ENCODE measurements at regions not wholly inside any gene's neighbourhood (a gene's known extent, or its start where the extent isn't known, plus 50 kb on each side); places are given as distances from the start of the nearest gene placed in this dataset.
"Not testable (repeated sequence)": the region's sequence is repeated elsewhere in the genome, so short reads cannot be mapped to it uniquely, and the experiment has no call there.

DNA sequence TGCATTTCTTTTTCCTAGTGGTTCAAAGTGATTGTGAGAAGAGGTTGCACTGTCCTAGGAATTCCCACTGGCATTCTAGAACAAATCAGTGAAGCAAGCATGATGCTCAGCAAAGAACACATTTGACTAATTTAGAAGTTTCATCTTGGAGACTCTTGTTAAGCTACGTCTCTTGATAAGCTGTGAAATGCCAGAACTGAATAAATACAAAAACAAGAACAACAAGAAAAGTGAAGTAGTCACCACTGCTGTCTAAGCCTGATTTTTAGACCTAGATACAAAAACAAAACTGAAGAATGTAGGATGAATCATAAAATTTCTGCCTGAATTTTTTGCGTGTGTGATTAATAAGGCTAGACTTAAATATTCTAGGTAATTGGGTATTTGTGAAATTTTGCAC lies 1162.4 kb downstream of the TUSC7 start:
- Histone ChIP-seq H3K4me2 (ENCODE audit: low read length, poor library complexity, severe bottlenecking) (no peak overlapping the region), H2AK5ac (ENCODE audit: low read length, severe bottlenecking) (no peak overlapping the region), H3K27me3 (ENCODE audit: control insufficient read depth in 1 of 2, insufficient read depth in 1 of 2, low read length in 2 of 2) (no peaks in the 10 kb centered on the region), H3K9ac (ENCODE audit: low read length) (no peak overlapping the region), H4K8ac (ENCODE audit: low read length) (no peak overlapping the region), H3K4me3 (ENCODE audit: insufficient read depth in 1 of 2, low read depth in 1 of 2, low read length in 2 of 2) (no peak overlapping the region), H3K14ac (ENCODE audit: low read length in 2 of 2) (no peak overlapping the region), H2BK120ac (ENCODE audit: low read depth, low read length) (no peak overlapping the region), H3K4me1 (ENCODE audit: control insufficient read depth, insufficient read depth, low read depth, low read length) (peaks cover 2% of the 10 kb centered on the region), H3K18ac (ENCODE audit: low read depth in 1 of 2, low read length in 2 of 2) (no peak overlapping the region), H2BK12ac (ENCODE audit: low read length in 2 of 2) (no peak overlapping the region), H3K9me3 (ENCODE audit: control insufficient read depth, low read length) (no peaks in the 10 kb centered on the region), H3K36me3 (ENCODE audit: control insufficient read depth in 1 of 2, insufficient read depth in 2 of 2, low read depth in 1 of 2, low read length in 2 of 2) (no peaks in the 10 kb centered on the region), H3K27ac (ENCODE audit: low read length, poor library complexity, severe bottlenecking) (peak overlapping the region; percentile 29), H2BK5ac (ENCODE audit: low read depth, low read length, poor library complexity, severe bottlenecking) (no peak overlapping the region), H3K23ac (ENCODE audit: low read length in 2 of 2) (no peak overlapping the region), H3K79me1 (replicated peaks; ENCODE audit: low read length, poor library complexity, severe bottlenecking) (no peaks in the 10 kb centered on the region), H3K4ac (ENCODE audit: low read depth in 1 of 2, low read length in 2 of 2) (no peak overlapping the region), H4K91ac (ENCODE audit: low read length) (no peak overlapping the region), H2BK15ac (ENCODE audit: low read depth, poor library complexity, severe bottlenecking) (no peak overlapping the region), H2AFZ (ENCODE audit: low read depth, low read length) (no peak overlapping the region)
- WGBS, result 96% methylated on average over 2 of the region's 2 CpGs
- no peak for DNase-seq

DNA sequence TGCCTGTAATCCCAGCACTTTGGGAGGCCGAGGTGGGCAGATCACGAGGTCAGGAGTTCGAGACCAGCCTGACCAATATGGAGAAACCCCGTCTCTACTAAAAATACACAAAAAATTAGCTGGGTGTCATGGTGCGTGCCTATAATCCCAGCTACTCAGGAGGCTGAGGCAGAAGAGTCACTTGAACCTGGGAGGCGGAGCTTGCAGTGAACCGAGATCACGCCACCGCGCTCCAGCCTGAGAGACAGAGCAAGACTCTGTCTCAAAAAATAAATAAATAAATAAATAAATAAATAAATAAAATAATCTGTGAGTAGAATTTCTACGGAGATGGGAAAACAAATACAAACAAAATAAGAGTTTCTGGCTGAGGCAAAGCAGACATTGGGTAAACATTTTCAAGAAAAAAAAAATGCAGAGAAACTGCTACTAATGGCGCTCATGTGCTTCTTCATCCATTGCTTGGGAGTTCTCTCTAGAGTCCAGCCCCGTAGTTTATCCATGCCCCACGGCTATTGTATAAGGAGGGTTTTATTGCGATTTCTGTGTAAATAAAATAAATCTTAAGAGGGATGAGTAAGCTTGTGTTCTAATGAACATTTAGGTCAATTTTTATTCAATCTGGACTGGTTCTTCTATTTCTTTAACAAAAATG lies 1161.9 kb downstream of the IGSF11 start:
- DNase-seq; H2AK5ac ChIP-seq (ENCODE audit: low read length, severe bottlenecking); H3K23ac ChIP-seq (ENCODE audit: low read length in 2 of 2); H2BK12ac ChIP-seq (ENCODE audit: low read length in 2 of 2); H3K9me3 ChIP-seq (ENCODE audit: control insufficient read depth, low read length); H3K4me2 ChIP-seq (ENCODE audit: low read length, poor library complexity, severe bottlenecking); H4K91ac ChIP-seq (ENCODE audit: low read length); H3K14ac ChIP-seq (ENCODE audit: low read length in 2 of 2); H3K9ac ChIP-seq (ENCODE audit: low read length); H3K4ac ChIP-seq (ENCODE audit: low read depth in 1 of 2, low read length in 2 of 2); H3K4me3 ChIP-seq (ENCODE audit: insufficient read depth in 1 of 2, low read depth in 1 of 2, low read length in 2 of 2); H3K27me3 ChIP-seq (ENCODE audit: control insufficient read depth in 1 of 2, insufficient read depth in 1 of 2, low read length in 2 of 2); H3K18ac ChIP-seq (ENCODE audit: low read depth in 1 of 2, low read length in 2 of 2); H2BK15ac ChIP-seq (ENCODE audit: low read depth, poor library complexity, severe bottlenecking); H3K36me3 ChIP-seq (ENCODE audit: control insufficient read depth in 1 of 2, insufficient read depth in 2 of 2, low read depth in 1 of 2, low read length in 2 of 2); H2BK120ac ChIP-seq (ENCODE audit: low read depth, low read length); H2AFZ ChIP-seq (ENCODE audit: low read depth, low read length); H3K4me1 ChIP-seq (ENCODE audit: control insufficient read depth, insufficient read depth, low read depth, low read length); H3K79me1 ChIP-seq (replicated peaks; ENCODE audit: low read length, poor library complexity, severe bottlenecking); H4K8ac ChIP-seq (ENCODE audit: low read length): not testable (repeated sequence)
- H3K27ac ChIP-seq (ENCODE audit: low read length, poor library complexity, severe bottlenecking), result peak overlapping the region; percentile 49
- WGBS, result 92% methylated on average over 7 of the region's 15 CpGs
- H2BK5ac ChIP-seq (ENCODE audit: low read depth, low read length, poor library complexity, severe bottlenecking), result peak overlapping the region; percentile 31

DNA sequence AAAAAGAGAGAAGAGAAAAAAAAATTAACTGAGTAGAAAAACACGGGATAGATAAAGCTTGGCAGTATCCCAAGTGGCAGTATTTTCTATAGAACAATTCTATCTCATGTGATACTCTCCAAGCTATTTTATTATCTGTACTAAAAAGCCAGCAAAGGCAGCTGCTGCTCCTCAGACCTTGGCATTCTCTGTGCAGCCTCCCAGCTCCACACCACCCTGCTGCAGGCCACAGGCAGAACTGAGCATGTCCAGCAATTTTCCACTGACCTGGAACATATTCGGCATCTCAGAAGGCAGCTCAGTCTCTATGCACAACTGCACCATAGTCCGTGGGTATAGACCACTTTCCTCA lies 1161.4 kb downstream of the IGSF11 start:
- DNase-seq, result no peak
- H3K4me3 ChIP-seq (ENCODE audit: insufficient read depth in 1 of 2, low read depth in 1 of 2, low read length in 2 of 2), result no peak overlapping the region
- H3K27ac ChIP-seq (ENCODE audit: low read length, poor library complexity, severe bottlenecking), result peak overlapping the region; percentile 45
- H2BK120ac ChIP-seq (ENCODE audit: low read depth, low read length), result no peak overlapping the region
- no peak overlapping the region for H2AK5ac ChIP-seq (ENCODE audit: low read length, severe bottlenecking)
- no peak overlapping the region for H2BK12ac ChIP-seq (ENCODE audit: low read length in 2 of 2)
- no peak overlapping the region for H3K23ac ChIP-seq (ENCODE audit: low read length in 2 of 2)
- 81% methylated on average over 3 of the region's 3 CpGs for WGBS
- H3K9me3 ChIP-seq (ENCODE audit: control insufficient read depth, low read length), result no peaks in the 10 kb centered on the region
- H3K4ac ChIP-seq (ENCODE audit: low read depth in 1 of 2, low read length in 2 of 2), result no peak overlapping the region
- no peaks in the 10 kb centered on the region for H3K79me1 ChIP-seq (replicated peaks; ENCODE audit: low read length, poor library complexity, severe bottlenecking)
- H3K4me1 ChIP-seq (ENCODE audit: control insufficient read depth, insufficient read depth, low read depth, low read length), result peaks cover 2% of the 10 kb centered on the region
- no peak overlapping the region for H4K91ac ChIP-seq (ENCODE audit: low read length)
- no peak overlapping the region for H3K14ac ChIP-seq (ENCODE audit: low read length in 2 of 2)
- H3K18ac ChIP-seq (ENCODE audit: low read depth in 1 of 2, low read length in 2 of 2), result no peak overlapping the region
- no peaks in the 10 kb centered on the region for H3K36me3 ChIP-seq (ENCODE audit: control insufficient read depth in 1 of 2, insufficient read depth in 2 of 2, low read depth in 1 of 2, low read length in 2 of 2)
- no peak overlapping the region for H2BK15ac ChIP-seq (ENCODE audit: low read depth, poor library complexity, severe bottlenecking)
- no peak overlapping the region for H3K9ac ChIP-seq (ENCODE audit: low read length)
- peaks cover 0 to 3% of the 10 kb centered on the region in 2 experiments for H3K27me3 ChIP-seq (ENCODE audit: control insufficient read depth in 1 of 2, insufficient read depth in 1 of 2, low read length in 2 of 2)
- H3K4me2 ChIP-seq (ENCODE audit: low read length, poor library complexity, severe bottlenecking), result no peak overlapping the region
- no peak overlapping the region for H2BK5ac ChIP-seq (ENCODE audit: low read depth, low read length, poor library complexity, severe bottlenecking)
- no peak overlapping the region for H2AFZ ChIP-seq (ENCODE audit: low read depth, low read length)
- no peak overlapping the region for H4K8ac ChIP-seq (ENCODE audit: low read length)

DNA sequence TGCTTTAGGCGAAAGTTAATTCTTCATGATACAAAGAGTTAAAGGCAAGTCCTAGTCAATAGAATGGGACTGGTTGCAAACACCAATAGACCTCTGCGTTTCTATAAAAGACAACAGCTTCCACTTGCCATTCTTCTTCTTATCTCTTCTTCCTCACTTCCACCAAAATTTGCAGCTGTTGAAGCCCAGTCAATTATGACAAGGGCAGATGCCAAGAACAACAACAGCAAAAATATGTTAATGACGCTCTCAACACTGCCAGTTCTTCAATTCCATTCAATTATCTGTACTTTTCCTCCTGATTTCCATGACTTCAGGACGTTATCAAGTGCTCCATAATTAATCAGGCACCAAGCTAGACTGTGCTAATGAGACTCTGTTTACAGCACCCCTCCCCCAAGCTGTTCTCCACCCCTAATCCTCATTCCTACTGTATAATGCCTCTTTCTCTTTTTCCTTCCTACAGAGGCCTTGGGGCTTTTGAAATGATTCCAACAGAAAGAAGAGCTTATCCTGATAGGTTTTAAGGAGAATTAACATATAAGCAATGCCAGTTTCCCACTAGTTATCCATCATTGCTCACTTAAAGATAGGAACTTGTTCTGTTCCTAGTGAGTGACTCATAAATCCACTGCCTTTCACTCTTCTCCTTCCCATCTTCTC lies 1160.5 kb downstream of the IGSF11 start:
- H3K4me1 ChIP-seq (ENCODE audit: control insufficient read depth, insufficient read depth, low read depth, low read length), result peaks cover 2% of the 10 kb centered on the region
- no peak overlapping the region for H3K23ac ChIP-seq (ENCODE audit: low read length in 2 of 2)
- H3K27me3 ChIP-seq (ENCODE audit: control insufficient read depth in 1 of 2, insufficient read depth in 1 of 2, low read length in 2 of 2), result peaks cover 0 to 3% of the 10 kb centered on the region in 2 experiments
- H3K4ac ChIP-seq (ENCODE audit: low read depth in 1 of 2, low read length in 2 of 2), result no peak overlapping the region
- no peak overlapping the region for H2BK12ac ChIP-seq (ENCODE audit: low read length in 2 of 2)
- no peak overlapping the region for H4K8ac ChIP-seq (ENCODE audit: low read length)
- H2AK5ac ChIP-seq (ENCODE audit: low read length, severe bottlenecking), result no peak overlapping the region
- peak overlapping the region; percentile 14 for H2BK5ac ChIP-seq (ENCODE audit: low read depth, low read length, poor library complexity, severe bottlenecking)
- no peak overlapping the region for H3K18ac ChIP-seq (ENCODE audit: low read depth in 1 of 2, low read length in 2 of 2)
- no peak overlapping the region for H3K4me3 ChIP-seq (ENCODE audit: insufficient read depth in 1 of 2, low read depth in 1 of 2, low read length in 2 of 2)
- H2BK15ac ChIP-seq (ENCODE audit: low read depth, poor library complexity, severe bottlenecking), result no peak overlapping the region
- no peaks in the 10 kb centered on the region for H3K9me3 ChIP-seq (ENCODE audit: control insufficient read depth, low read length)
- no peak overlapping the region for H2AFZ ChIP-seq (ENCODE audit: low read depth, low read length)
- H4K91ac ChIP-seq (ENCODE audit: low read length), result no peak overlapping the region
- no peak overlapping the region for H3K4me2 ChIP-seq (ENCODE audit: low read length, poor library complexity, severe bottlenecking)
- H3K9ac ChIP-seq (ENCODE audit: low read length), result no peak overlapping the region
- DNase-seq, result peak; percentile 26
- H3K79me1 ChIP-seq (replicated peaks; ENCODE audit: low read length, poor library complexity, severe bottlenecking), result no peaks in the 10 kb centered on the region
- H3K14ac ChIP-seq (ENCODE audit: low read length in 2 of 2), result no peak overlapping the region
- WGBS, result 77% methylated on average over 4 of the region's 4 CpGs
- peak overlapping the region; percentile 50 for H3K27ac ChIP-seq (ENCODE audit: low read length, poor library complexity, severe bottlenecking)
- no peaks in the 10 kb centered on the region for H3K36me3 ChIP-seq (ENCODE audit: control insufficient read depth in 1 of 2, insufficient read depth in 2 of 2, low read depth in 1 of 2, low read length in 2 of 2)
- H2BK120ac ChIP-seq (ENCODE audit: low read depth, low read length), result no peak overlapping the region

Data from mesenchymal stem cell (in vitro differentiated cells and primary cell).